ENCODE measurements at regions not wholly inside any gene's neighbourhood (a gene's known extent, or its start where the extent isn't known, plus 50 kb on each side); places are given as distances from the start of the nearest gene placed in this dataset.
"Not testable (repeated sequence)": the region's sequence is repeated elsewhere in the genome, so short reads cannot be mapped to it uniquely, and the experiment has no call there.

DNA sequence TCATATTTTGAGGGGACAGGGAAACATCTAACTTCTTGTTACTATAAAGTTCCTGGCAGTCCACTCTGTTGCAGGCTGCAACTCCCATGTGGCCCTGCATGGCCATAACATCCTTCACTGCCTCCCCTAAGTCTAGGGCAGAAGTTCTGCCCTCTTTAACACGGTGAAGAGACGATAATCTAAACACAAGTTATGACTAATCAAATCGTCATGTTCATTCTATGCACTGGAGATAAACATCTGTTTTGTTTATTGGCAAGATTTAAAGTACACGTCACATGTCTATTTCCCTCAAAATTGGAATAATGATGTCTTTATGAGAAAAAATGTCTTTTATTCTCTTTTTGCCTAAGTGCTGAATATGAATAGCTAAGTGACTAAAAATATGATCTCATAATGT is 1629.4 kb downstream of the PCDH9 start:
- H3K27ac Mint-ChIP-seq = no peak overlapping the region
- no peaks in the 10 kb centered on the region for H3K36me3 Mint-ChIP-seq
- ATAC-seq (ENCODE audit: low read depth) (no peak), DNase-seq (ENCODE audit: low spot score in 2 of 2) (no peak)
- no peak overlapping the region for H3K4me3 Mint-ChIP-seq
- peaks cover 9% of the 10 kb centered on the region for H3K9me3 Mint-ChIP-seq
- H3K4me1 Mint-ChIP-seq = no peaks in the 10 kb centered on the region
- no peaks in the 10 kb centered on the region for H3K27me3 Mint-ChIP-seq

DNA sequence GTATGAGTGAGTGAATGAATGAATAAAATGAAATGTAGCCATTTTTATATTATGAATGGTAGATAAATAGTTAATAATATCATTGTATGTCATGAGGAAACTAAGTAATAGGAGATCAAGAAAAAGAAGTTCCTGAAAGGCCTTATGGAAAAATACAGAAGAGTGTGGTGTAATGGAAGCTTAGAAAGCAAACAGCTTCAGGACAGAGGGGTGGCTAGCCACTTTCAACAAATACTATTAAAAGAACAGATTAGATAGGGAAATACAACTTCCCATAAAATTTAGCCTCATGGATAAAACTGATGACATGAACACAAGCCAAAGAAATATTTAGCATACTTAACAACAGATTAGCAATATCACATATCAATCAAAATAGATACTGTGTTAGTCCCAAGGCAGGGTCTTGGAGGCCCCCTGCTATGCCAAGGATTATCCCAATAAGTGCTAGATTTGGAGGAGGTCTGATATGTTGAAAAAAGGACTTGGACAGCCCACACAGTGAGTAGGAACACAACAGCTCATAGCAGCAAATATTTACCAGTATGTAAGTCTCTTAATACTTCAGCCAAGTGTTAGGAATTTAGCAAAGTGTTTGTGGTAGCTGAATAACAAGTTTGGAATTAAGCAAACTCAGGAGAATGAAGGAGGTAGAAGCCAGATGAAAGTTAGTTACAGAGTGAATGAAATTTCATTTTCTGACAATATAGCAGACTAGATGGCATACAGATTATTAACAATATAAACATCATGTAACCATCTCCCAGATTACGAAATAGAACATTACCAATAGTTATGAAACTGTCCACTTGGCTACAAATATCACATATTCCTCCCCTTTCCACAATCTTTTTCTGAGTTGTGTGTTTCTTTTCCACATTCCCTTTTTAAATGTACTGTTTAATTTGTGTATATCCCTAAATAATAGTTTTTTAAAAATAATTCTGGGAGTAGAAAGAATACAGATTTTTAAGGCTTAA is 1632.0 kb downstream of the PCDH9 start:
- no peaks in the 10 kb centered on the region for H3K36me3 Mint-ChIP-seq
- no peaks in the 10 kb centered on the region for H3K27me3 Mint-ChIP-seq
- ATAC-seq (ENCODE audit: low read depth) = no peak
- no peak overlapping the region for H3K4me3 Mint-ChIP-seq
- H3K4me1 Mint-ChIP-seq = no peaks in the 10 kb centered on the region
- peaks cover 9% of the 10 kb centered on the region for H3K9me3 Mint-ChIP-seq
- no peak overlapping the region for H3K27ac Mint-ChIP-seq
- no peak for DNase-seq (ENCODE audit: low spot score in 2 of 2)

DNA sequence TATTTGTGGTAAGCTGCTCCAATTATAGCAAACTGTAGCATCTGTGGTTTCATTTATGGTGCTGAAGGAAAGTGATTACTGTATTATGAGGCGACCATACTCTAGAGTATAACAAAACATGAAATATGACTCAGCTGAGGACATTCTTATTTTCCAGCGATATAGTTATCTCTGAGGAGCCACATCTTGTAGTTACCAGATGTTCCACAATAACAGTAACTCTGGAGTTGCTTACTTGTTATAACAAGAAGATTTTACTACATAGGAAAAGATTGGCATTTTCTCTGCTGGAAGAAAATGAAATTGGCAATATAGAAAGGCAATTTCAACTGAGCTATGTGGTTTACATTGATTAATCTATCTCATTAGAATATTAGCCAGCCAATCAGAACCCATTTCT is 1634.2 kb downstream of the PCDH9 start:
- Mint-ChIP-seq H3K27me3 (no peaks in the 10 kb centered on the region), H3K4me1 (no peaks in the 10 kb centered on the region), H3K9me3 (peaks cover 6% of the 10 kb centered on the region), H3K4me3 (no peak overlapping the region), H3K36me3 (no peaks in the 10 kb centered on the region), H3K27ac (no peak overlapping the region)
- DNase-seq (ENCODE audit: low spot score in 2 of 2) (no peak), ATAC-seq (ENCODE audit: low read depth) (no peak)

DNA sequence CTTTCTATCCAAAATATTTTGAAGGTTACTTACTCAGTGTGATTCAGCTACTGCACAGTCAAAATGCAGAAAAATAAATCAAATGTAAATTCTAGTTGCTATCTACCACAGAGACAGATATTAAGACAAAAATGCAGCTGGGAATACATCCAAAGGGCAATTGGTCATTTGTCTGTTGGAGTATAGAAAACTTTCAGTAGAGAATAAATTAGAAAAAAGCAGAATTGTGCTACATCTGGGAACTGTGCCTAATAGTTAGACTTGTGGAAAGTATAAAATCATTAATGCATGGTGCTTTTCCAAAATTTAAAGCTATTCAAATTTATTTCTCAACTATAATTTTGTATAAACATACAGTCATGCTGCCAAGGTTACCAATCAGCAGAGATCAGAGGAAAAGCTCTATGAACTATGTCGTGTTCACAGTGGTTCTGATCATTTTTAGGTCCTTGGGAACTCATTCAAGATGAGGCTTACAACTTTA is 1635.8 kb downstream of the PCDH9 start:
- Mint-ChIP-seq H3K4me1 (no peaks in the 10 kb centered on the region), H3K27ac (no peak overlapping the region), H3K36me3 (no peaks in the 10 kb centered on the region), H3K4me3 (no peak overlapping the region), H3K27me3 (no peaks in the 10 kb centered on the region), H3K9me3 (peaks cover 7% of the 10 kb centered on the region)
- no peak for DNase-seq (ENCODE audit: low spot score in 2 of 2)
- ATAC-seq (ENCODE audit: low read depth) = no peak

DNA sequence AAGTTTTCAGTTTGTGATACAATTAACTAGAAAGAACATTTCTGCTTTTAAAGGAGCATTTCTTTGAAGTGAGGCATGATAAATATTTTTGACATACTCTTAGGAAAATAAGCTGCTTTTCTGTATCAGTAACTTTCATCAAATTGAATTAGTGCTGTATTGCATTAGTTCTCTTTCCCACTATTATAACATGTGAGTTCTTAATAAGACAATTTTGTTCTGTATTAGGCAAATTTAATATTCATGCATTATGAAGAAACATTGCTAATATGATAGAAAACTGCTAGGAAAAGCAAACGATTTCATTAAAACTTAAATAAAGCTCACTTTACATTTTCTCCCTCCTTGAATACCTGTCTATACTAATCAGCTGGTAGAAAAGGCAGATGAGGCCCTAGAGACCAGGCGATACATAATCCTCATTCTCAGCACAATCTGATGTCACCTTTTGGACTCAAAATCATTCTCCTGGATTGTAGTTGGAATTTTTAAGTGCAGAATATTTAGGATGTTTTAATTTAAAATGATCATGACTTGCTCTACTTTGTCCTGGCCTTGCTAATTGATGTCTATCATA is 1636.8 kb downstream of the PCDH9 start:
- Mint-ChIP-seq H3K27me3 (no peaks in the 10 kb centered on the region), H3K9me3 (peaks cover 5% of the 10 kb centered on the region), H3K27ac (no peak overlapping the region), H3K4me1 (no peaks in the 10 kb centered on the region), H3K36me3 (no peaks in the 10 kb centered on the region), H3K4me3 (no peak overlapping the region)
- no peak for DNase-seq (ENCODE audit: low spot score in 2 of 2)
- no peak for ATAC-seq (ENCODE audit: low read depth)

DNA sequence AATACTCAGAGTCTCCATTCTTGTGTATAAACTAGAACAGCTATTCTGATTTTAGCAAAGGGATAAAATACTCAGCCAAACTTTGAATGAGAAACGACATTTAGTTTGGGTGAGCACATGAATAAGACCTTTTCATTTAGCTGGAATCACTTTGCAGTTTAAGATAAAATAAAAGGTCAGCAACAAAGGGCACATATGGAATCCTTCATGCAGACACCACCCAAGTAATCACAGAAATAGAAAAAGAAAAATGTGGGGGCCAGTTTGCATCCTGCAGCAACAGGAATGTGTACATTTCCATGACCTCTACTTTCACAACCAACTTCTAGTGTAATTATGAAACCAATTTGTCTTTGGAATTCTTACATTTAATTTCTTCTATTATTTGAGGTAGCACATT is 1637.4 kb downstream of the PCDH9 start:
- ATAC-seq (ENCODE audit: low read depth) = no peak
- Mint-ChIP-seq H3K4me1 (no peaks in the 10 kb centered on the region), H3K9me3 (peaks cover 7% of the 10 kb centered on the region), H3K27me3 (no peaks in the 10 kb centered on the region), H3K4me3 (no peak overlapping the region), H3K36me3 (no peaks in the 10 kb centered on the region), H3K27ac (no peak overlapping the region)
- DNase-seq (ENCODE audit: low spot score in 2 of 2) = no peak

DNA sequence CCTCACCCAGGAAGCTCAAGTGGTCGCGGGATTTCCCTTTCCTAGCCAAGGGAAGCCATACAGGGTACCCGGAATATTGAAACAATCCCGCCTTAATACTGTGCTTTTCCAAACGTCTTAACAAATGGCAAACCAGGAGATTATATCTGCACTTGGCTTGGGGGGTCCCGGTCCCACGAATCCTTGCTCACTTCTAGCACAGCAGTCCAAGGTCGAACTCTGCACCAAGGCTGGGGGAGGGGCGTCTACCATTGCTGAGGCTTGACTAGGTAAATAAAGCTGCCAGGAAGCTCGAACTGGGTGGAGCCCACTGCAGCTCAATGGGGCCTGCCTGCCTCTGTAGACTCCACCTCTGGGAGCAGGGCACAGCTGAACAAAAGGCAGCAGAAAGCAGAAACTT is 1644.8 kb downstream of the PCDH9 start:
- H3K9me3 Mint-ChIP-seq = peaks cover 13% of the 10 kb centered on the region
- no peak for DNase-seq (ENCODE audit: low spot score in 2 of 2)

DNA sequence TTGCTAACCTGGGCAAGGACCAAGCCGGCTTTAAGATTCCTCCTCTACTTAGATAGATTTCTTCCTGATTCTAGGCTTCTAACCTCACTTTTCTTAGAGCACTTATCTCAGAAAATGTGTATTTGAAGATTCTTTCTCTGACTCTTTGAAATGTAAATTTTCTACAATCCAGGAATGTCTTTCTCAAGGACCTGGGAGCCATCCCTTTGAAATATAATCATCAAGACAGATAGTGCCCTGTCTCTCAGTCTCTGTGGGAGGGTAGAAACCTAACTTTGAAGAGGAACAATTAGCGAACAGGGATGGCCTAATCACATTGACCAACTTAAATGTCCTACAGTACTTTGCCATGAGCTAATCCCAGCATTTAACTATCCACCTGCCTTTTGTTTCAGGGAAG is 1646.0 kb downstream of the PCDH9 start:
- Mint-ChIP-seq H3K27me3 (no peaks in the 10 kb centered on the region), H3K4me1 (no peaks in the 10 kb centered on the region), H3K9me3 (peaks cover 10% of the 10 kb centered on the region), H3K4me3 (no peak overlapping the region), H3K27ac (no peak overlapping the region), H3K36me3 (no peaks in the 10 kb centered on the region)
- DNase-seq (ENCODE audit: low spot score in 2 of 2) (no peak), ATAC-seq (ENCODE audit: low read depth) (no peak)

More for the DNA sequence above, 1644.8 kb downstream of the PCDH9 start:
- Mint-ChIP-seq H3K27me3 (no peaks in the 10 kb centered on the region), H3K36me3 (no peaks in the 10 kb centered on the region), H3K4me1 (no peaks in the 10 kb centered on the region), H3K4me3 (no peak overlapping the region), H3K27ac (no peak overlapping the region)
- ATAC-seq (ENCODE audit: low read depth) = no peak

DNA sequence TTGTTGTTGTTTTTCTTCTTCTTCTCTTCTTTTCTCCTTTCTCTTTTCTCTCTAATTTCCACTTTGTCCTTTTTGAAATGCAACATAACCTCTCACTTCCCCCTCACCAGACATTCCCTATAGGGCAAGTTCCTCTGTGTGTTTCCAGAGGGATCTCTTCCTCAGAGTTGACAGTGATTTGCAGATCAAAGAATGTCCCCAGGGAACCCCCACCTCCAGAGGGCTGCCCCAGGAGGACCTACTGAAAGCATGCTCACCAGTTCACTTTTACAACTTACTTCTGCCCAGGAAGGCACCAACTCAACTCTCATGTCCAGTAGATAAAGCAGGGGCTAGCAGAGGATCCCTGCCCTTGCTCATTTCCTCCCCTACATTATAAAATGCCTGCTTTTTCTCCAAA is 1648.0 kb downstream of the PCDH9 start:
- Mint-ChIP-seq H3K4me3 (no peak overlapping the region), H3K9me3 (peaks cover 6% of the 10 kb centered on the region), H3K27me3 (no peaks in the 10 kb centered on the region), H3K4me1 (no peaks in the 10 kb centered on the region), H3K36me3 (no peaks in the 10 kb centered on the region), H3K27ac (no peak overlapping the region)
- ATAC-seq (ENCODE audit: low read depth) (no peak), DNase-seq (ENCODE audit: low spot score in 2 of 2) (no peak)

DNA sequence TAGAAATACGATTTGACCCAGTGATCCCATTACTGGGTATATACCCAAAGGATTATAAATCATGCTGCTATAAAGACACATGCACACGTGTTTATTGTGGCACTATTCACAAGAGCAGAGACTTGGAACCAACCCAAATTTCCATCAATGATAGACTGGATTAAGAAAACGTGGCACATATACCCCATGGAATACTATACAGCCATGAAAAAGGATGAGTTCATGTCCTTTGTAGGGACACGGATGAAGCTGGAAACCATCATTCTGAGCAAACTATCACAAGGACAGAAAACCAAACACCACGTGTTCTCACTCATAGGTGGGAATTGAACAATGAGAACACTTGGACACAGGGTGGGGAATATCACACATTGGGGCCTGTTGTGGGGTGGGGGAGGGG is 1665.6 kb downstream of the PCDH9 start:
- not testable (repeated sequence) for H3K9me3 Mint-ChIP-seq; H3K27ac Mint-ChIP-seq; DNase-seq (ENCODE audit: low spot score in 2 of 2); H3K27me3 Mint-ChIP-seq; ATAC-seq (ENCODE audit: low read depth); H3K4me1 Mint-ChIP-seq; H3K4me3 Mint-ChIP-seq; H3K36me3 Mint-ChIP-seq

DNA sequence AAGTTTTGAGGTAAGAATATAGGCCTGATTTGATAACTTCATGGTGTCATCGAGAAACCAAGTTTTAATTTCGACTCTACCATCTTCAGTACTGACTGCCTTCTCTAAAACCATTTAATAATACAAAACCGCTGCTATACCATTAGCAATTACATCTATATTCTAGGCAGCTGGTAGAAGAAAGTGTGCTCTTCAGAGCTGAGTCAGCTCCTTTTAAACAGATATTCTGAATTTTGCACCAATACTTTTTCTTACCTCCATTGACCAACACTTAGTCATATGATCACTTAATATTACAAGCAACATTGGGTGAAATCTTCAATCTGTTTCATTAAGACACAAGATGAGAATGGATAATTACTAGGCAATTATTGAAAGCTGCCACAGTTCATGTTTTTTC is 1667.8 kb downstream of the PCDH9 start:
- Mint-ChIP-seq H3K4me3 (no peak overlapping the region), H3K27me3 (no peaks in the 10 kb centered on the region), H3K27ac (no peak overlapping the region), H3K36me3 (no peaks in the 10 kb centered on the region), H3K4me1 (no peaks in the 10 kb centered on the region), H3K9me3 (peaks cover 7% of the 10 kb centered on the region)
- DNase-seq (ENCODE audit: low spot score in 2 of 2) (no peak), ATAC-seq (ENCODE audit: low read depth) (no peak)

DNA sequence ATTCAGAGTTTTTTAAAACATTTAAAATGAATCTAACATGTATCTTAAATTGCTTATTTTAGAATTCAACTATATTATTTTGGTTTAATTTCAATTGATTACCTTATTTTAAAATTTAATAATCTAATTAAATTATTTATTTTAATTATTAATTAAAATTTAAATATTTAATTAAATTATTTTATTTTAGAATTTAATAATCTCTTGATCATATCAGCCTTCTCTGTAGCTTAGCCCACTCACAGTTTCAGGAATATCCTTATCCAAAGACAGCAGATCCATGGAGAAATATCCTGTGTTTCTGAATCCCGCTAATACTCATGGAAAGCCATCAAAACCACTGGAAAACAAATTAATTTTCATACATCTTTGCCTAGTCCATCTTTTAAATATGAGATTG is 1669.2 kb downstream of the PCDH9 start:
- Mint-ChIP-seq H3K27me3 (no peaks in the 10 kb centered on the region), H3K27ac (no peak overlapping the region), H3K36me3 (no peaks in the 10 kb centered on the region), H3K4me3 (no peak overlapping the region), H3K4me1 (no peaks in the 10 kb centered on the region), H3K9me3 (peaks cover 7% of the 10 kb centered on the region)
- ATAC-seq (ENCODE audit: low read depth) (no peak), DNase-seq (ENCODE audit: low spot score in 2 of 2) (no peak)

DNA sequence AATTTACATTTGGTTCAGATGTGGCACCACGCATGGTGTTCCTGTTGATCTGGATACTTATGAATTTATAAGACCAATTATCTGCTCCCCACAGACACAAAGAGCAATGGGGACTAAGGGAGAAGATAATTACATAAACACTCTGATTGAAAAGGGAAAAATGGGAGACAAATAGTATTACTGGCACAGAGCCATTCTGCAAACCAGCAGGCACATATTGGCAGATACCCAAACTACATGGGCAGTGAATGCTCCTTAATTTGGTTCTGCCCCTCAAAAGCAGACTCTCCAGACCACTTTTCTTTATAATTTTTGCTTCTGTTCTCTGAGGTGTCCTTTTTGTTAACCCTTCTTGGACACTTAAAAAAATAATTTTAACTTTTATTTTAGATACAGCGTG is 1674.2 kb downstream of the PCDH9 start:
- H3K27ac Mint-ChIP-seq = no peak overlapping the region
- ATAC-seq (ENCODE audit: low read depth) = no peak

DNA sequence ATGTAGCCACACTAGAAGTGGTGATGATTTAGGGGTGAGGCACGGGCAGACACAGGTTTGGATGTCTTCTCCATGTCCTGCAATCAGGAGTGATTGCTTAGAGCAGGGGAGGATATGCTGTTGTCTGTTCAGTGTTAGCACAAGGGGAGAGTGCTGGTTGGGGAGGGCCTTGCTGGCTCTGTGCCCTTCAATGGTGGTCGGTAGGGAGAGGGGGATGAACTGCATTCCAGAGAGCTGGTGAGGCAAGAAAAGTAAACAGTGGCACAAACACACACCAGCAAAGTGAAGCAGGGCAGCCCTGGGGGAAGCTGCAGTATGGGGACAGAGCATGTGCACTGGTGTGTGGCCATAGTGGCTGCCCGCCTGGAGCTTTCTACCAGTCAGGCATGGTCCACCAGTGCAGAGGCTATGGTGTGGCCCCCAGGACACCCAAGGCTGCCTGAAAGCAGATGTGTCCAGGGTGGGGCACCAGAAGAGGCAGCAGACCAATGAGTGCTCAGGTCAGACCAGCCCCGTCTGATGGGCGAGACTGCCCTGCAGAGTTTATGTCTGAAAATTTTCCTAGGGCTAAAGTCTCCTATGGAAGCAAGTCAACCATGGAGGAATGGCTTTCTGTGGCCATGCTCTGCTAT is 1676.9 kb downstream of the PCDH9 start:
- no peak for ATAC-seq (ENCODE audit: low read depth)
- no peak for DNase-seq (ENCODE audit: low spot score in 2 of 2)
- H3K36me3 Mint-ChIP-seq = no peaks in the 10 kb centered on the region
- H3K27me3 Mint-ChIP-seq = no peaks in the 10 kb centered on the region
- H3K4me1 Mint-ChIP-seq = no peaks in the 10 kb centered on the region
- H3K27ac Mint-ChIP-seq = no peak overlapping the region
- no peak overlapping the region for H3K4me3 Mint-ChIP-seq
- peaks cover 10% of the 10 kb centered on the region for H3K9me3 Mint-ChIP-seq

More for the DNA sequence above, 1674.2 kb downstream of the PCDH9 start:
- H3K9me3 Mint-ChIP-seq = peaks cover 10% of the 10 kb centered on the region
- H3K4me1 Mint-ChIP-seq = no peaks in the 10 kb centered on the region
- H3K36me3 Mint-ChIP-seq = no peaks in the 10 kb centered on the region
- no peaks in the 10 kb centered on the region for H3K27me3 Mint-ChIP-seq
- H3K4me3 Mint-ChIP-seq = no peak overlapping the region
- DNase-seq (ENCODE audit: low spot score in 2 of 2) = no peak

All from memory B cell (primary cell).